ENCODE measurements at regions not wholly inside any gene's neighbourhood (a gene's known extent, or its start where the extent isn't known, plus 50 kb on each side); places are given as distances from the start of the nearest gene placed in this dataset.

DNA sequence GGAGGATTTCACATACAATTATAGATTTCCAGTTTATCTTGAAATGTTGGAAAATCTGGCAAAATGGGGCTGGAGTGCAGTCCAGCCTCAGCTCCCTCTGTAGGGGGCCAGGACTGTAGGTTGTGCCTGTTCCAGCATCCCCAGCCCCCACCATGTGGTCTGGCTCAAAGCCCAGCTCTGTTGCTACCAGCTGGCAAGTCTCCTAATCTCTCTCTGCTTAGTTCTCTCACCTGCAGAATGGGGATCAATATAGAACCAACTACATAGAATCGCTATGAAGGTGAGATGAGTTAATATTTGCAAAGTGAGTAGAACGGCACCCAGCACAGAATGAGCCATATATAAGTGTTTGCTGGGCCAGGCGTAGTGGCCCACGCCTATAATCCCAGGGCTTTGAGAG lies 50.0 kb upstream of the TARDBP start (continued):
- TF ChIP-seq, protein P1, sequence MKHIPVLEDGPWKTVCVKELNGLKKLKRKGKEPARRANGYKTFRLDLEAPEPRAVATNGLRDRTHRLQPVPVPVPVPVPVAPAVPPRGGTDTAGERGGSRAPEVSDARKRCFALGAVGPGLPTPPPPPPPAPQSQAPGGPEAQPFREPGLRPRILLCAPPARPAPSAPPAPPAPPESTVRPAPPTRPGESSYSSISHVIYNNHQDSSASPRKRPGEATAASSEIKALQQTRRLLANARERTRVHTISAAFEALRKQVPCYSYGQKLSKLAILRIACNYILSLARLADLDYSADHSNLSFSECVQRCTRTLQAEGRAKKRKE (CRISPR knock-in tag; IDR thresholded peaks at IDR 0.05; ENCODE audit: low read depth), result no peak
- TF ChIP-seq, protein P2, sequence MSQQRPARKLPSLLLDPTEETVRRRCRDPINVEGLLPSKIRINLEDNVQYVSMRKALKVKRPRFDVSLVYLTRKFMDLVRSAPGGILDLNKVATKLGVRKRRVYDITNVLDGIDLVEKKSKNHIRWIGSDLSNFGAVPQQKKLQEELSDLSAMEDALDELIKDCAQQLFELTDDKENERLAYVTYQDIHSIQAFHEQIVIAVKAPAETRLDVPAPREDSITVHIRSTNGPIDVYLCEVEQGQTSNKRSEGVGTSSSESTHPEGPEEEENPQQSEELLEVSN (IDR thresholded peaks at IDR 0.05; ENCODE audit: borderline replicate concordance, low read depth), result no peak

Small RNA genes lying in the stretch of these regions (small RNA-seq; reads per million reads assigned to genes)
- gene HSPE1P24, result 0 reads per million in 6 experiments
